ENCODE measurements at regions not wholly inside any gene's neighbourhood (a gene's known extent, or its start where the extent isn't known, plus 50 kb on each side); places are given as distances from the start of the nearest gene placed in this dataset.

DNA sequence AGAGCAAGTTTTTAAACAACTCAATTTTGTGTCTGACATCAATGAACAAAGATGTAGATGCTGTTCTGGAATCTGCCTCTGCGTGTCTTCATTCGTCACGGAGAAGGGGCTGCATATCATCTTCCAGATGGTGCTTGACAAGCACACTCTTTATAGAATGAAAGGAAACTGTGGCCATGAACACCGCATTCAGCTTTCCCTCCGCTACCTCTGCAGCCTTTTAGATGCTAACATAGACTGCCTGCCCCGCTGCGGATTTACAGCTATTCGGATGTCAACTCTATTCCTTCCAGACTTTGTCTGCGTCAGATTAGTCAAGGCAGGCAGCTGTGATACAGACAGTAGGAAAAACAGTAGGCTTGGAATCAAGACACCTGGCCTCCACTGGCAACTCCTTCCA lies 232.9 kb downstream of the TJP1 start:
- peaks cover 3% of the 10 kb centered on the region for H3K9me3 Mint-ChIP-seq
- H3K4me1 Mint-ChIP-seq (ENCODE audit: low read depth), result no peaks in the 10 kb centered on the region
- H3K4me3 Mint-ChIP-seq, result no peak overlapping the region
- H3K27me3 Mint-ChIP-seq, result peaks cover 8% of the 10 kb centered on the region
- H3K27ac Mint-ChIP-seq, result no peak overlapping the region
- DNase-seq, result no peak
- H3K36me3 Mint-ChIP-seq (ENCODE audit: low read depth), result no peaks in the 10 kb centered on the region

DNA sequence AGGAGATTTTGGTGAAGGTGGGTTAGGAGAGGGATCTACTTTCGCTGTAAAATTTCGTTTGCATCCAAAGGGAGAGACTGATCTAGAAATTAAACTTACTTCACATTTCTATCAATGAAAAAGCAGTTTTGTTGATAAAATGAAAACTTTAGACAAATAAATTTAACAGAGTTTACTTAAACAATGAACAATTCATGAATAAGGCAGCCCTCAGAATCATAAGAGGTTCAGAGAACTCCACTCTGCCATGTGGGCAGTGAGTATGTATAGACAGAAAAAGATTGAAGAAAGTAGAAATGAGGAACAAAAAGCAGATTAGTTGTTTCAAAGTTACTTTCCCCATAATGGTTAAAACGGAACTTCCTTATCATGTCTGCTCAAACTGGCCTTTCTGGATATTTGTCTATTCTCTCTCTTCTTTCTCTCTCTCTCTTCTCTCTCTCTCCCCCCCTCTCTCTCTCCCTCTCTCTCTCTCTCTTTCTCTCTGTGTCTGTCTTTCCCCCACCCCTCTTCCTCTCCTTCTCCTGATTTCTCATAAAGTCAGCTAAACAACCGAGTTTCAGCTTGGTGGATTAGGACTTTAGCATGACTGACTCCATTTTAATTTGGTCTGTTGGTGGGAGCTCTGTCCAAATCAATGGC lies 248.9 kb downstream of the TJP1 start:
- peaks cover 2% of the 10 kb centered on the region for H3K9me3 Mint-ChIP-seq
- DNase-seq, result no peak
- H3K36me3 Mint-ChIP-seq (ENCODE audit: low read depth), result no peaks in the 10 kb centered on the region
- no peak overlapping the region for H3K4me3 Mint-ChIP-seq
- peaks cover 8% of the 10 kb centered on the region for H3K4me1 Mint-ChIP-seq (ENCODE audit: low read depth)
- H3K27ac Mint-ChIP-seq, result no peak overlapping the region
- peaks cover 60% of the 10 kb centered on the region for H3K27me3 Mint-ChIP-seq

DNA sequence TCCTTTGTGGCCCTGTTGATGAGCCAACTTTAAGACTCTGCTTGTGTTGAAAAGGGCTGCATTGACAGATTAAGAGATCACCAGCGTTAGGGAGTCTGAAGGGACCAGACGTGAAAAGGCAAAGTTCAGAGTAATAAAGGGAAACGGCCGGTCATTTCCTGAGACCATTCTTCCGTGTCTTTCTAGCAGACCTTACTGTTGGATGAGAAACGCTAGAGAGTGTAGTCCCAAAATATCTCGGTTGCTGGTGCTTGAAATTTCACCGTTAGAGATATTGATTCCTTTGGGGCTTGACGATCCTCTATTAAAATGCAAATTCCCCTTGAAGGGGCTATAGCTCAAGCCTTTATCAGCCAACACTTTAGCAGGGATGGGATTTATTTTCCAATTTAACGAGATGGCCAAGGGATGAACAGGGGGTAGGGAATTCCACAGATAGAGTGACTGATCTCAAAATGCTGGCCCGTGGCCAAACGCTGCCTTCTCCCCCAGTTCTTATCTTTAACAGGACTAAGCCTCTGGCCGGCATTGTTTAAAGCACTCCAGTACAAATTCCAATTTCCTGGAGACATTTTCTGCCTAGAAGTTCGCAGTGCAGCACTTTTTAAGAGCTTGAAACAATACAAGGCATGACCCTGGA lies 250.4 kb downstream of the TJP1 start:
- H3K27me3 Mint-ChIP-seq, result peaks cover 72% of the 10 kb centered on the region
- peak overlapping the region; percentile 13 for H3K4me3 Mint-ChIP-seq
- H3K27ac Mint-ChIP-seq, result no peak overlapping the region
- H3K4me1 Mint-ChIP-seq (ENCODE audit: low read depth), result peaks cover 8% of the 10 kb centered on the region
- H3K9me3 Mint-ChIP-seq, result peaks cover 2% of the 10 kb centered on the region
- no peaks in the 10 kb centered on the region for H3K36me3 Mint-ChIP-seq (ENCODE audit: low read depth)
- no peak for DNase-seq

DNA sequence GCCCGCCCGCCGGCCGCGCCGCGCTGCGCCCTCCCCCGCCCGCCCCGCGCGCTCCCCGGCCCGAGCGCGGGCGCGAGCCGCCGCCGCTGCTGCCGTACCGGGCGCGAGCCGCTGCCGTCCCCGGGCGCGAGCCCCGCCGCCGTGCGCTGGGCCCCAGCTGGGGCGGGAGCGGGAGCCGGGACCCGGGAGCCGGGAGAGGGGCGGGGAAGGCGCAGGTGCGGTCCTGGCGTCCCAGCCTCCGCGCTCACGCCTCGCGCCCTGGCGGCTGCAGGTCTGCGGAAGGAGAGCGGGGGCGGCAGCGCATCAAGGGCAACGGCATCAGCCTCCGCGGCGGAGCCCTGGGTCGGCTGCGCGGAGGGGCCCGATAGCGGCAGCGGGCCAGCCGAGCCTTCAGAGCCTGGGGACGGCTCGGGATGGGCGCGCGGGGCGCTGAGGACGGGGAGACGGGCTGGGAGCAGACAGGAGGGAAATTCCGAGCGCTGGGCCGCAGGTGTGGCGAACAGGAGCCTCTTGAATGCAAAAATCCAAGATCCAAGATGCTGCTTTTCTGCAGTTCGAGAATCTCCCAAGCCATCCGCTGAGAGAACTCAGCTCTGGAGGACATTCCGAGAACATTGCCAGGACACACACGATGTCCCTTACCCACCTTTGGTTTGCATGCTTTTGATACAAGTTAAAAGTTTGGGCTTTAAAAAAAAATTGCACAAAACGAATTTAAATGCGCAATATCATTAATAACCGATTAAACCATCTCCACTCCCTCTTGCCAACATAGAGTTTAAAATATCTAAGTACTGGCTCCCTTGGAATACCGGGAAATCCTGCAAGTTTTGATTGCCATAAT lies 251.1 kb downstream of the TJP1 start:
- peak; percentile 34 for DNase-seq
- Mint-ChIP-seq H3K27me3 (peaks cover 76% of the 10 kb centered on the region), H3K4me3 (peak overlapping the region; percentile 13), H3K4me1 (ENCODE audit: low read depth) (peaks cover 8% of the 10 kb centered on the region), H3K27ac (no peak overlapping the region), H3K9me3 (peaks cover 2% of the 10 kb centered on the region), H3K36me3 (ENCODE audit: low read depth) (no peaks in the 10 kb centered on the region)

DNA sequence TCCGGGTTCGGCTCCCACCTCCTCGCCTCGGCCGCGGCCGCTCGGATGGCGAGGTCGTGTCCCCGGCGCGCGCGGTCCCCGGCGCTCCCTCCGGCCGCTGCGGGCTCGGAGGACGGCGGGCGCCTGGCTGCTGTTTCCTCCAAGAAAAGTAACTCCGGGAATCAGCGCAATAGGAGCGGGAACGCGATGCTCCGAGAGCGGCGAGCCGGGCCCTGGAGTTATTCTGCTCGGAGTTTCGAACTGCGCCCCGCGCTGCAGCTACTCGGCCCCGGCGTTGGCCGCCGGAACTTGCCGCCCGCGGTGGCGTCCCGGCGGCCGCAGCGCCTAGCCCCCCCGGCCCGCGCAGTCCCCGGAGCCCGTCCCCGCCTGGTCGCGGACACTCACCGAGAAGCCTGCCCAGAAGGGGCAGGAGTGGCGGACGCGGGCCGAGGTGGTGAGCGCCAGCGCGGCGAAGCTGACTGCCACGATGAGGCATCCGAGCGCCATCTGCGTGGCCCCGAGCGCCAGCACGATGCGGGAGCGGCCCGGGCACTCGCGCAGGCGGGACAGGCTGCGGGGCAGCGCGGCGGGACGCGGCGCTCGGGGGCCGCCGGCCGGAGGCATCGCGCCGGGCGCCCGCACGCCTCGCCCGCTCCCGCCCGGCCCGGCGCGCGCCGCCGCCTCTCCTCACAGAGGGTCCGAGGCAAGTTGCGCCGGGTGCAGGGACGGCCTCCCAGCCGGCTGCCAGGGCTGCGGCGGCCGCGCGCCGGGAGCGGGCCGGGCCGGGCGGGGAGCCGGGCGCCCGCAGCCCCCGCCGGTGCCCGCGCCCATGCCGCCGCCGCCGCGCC lies 251.9 kb downstream of the TJP1 start:
- no peak for DNase-seq
- peaks cover 78% of the 10 kb centered on the region for H3K27me3 Mint-ChIP-seq
- peaks cover 2% of the 10 kb centered on the region for H3K9me3 Mint-ChIP-seq
- H3K27ac Mint-ChIP-seq, result no peak overlapping the region
- no peak overlapping the region for H3K4me3 Mint-ChIP-seq
- peaks cover 8% of the 10 kb centered on the region for H3K4me1 Mint-ChIP-seq (ENCODE audit: low read depth)
- no peaks in the 10 kb centered on the region for H3K36me3 Mint-ChIP-seq (ENCODE audit: low read depth)

DNA sequence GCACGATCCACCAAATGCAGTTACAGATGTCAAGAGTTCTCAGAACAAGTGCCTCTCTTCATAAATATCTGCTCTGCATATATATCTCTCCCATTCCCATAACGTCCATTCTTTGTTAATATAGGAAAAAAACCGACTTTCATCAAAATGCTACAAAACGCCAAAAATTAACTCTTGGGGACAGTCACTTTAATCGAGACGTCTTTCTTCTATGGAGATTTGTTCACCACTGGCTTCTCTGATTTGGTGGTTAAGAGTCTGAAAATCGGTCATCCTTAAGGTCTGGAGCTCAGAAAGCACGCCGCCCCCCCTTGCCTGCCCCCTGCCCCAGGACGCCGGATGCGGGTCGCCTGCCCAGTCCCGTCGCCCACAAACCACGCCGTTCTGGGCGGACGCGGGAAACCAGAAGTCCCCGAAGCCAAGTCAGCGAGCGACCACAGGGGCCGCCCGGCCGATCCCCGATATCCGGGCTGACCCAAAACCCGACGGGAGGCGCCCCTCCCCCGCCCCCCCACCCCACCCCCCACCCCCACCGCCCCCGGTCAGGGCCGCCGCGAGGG lies 252.7 kb downstream of the TJP1 start:
- no peak for DNase-seq
- Mint-ChIP-seq H3K27ac (peak overlapping the region; percentile 64), H3K4me1 (ENCODE audit: low read depth) (peaks cover 8% of the 10 kb centered on the region), H3K27me3 (peaks cover 77% of the 10 kb centered on the region), H3K9me3 (peaks cover 2% of the 10 kb centered on the region), H3K4me3 (peak overlapping the region; percentile 48), H3K36me3 (ENCODE audit: low read depth) (no peaks in the 10 kb centered on the region)

DNA sequence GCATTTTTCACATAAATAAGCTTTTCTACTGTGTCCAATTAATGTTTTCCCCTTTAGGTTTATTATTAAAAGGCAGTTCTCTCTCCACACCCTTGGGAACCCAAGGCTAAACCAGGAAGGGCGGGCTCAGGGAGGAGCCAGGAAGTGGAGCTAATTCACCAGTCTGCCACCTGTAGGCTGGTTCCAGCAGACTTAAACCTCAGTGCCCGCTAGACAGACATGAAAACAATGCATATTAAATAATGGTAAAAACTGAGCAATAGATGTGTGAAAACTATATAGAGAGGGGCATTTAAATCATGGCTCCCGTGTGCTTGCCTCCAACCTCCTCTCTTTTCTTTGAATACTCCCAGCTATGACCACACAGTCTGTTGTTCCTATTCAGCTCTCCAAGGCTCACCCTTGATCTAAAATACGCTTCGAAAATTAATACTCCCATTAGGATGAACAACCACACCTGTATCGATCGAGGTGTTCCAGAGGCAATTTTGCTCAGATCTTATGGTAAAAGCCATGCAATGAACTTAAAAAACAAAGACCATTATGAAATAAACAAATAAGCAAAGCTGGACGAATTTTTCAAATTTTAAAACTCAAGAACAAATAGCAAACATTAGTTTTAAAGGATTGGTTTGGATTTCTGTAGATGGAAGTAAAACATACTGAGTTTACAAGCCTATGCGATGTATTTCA lies 253.3 kb downstream of the TJP1 start:
- Mint-ChIP-seq H3K4me3 (peak overlapping the region; percentile 48), H3K27ac (no peak overlapping the region), H3K27me3 (peaks cover 75% of the 10 kb centered on the region), H3K4me1 (ENCODE audit: low read depth) (peaks cover 8% of the 10 kb centered on the region), H3K36me3 (ENCODE audit: low read depth) (no peaks in the 10 kb centered on the region), H3K9me3 (peaks cover 2% of the 10 kb centered on the region)
- DNase-seq, result no peak

DNA sequence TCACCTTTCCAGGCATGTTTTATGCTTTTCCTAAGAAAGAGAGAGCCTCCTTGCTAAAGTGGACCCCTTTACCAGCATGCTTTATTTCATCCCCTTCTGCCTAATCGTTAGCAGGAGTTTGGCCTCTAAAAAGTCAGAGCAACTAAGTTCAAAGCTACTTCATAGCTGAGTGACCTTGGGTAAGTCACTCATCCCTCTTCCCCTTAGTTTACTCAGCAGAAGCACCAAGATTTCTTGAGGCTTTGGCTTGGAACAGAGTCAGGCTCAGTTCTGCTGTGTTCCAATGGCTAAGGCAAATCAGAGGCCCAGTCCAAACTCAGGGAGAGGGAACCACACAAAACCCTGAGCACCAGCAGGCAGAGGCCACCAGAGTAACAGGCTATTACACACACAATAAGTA lies 254.9 kb downstream of the TJP1 start:
- DNase-seq, result no peak
- Mint-ChIP-seq H3K4me1 (ENCODE audit: low read depth) (peaks cover 8% of the 10 kb centered on the region), H3K4me3 (no peak overlapping the region), H3K36me3 (ENCODE audit: low read depth) (no peaks in the 10 kb centered on the region), H3K9me3 (peaks cover 4% of the 10 kb centered on the region), H3K27ac (no peak overlapping the region), H3K27me3 (peaks cover 58% of the 10 kb centered on the region)

DNA sequence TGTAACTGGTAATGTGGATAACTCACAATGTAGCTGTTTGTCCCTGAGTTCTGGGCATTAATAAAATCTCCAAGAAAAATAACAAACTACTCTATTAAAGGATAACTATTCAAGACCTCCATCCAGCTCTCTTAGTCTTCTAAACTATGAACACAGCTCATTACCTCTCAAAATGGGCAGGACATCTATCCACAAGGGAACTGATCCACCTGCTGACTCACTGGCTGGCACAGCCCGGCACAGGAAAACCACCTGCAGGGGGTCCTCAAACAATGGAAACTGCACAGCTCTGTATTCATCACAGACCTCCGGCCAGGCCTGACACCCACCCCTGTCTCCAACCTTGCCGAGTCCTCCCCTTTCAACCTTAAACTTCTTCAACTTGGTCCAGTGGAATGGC lies 255.4 kb downstream of the TJP1 start:
- Mint-ChIP-seq H3K27me3 (peaks cover 57% of the 10 kb centered on the region), H3K36me3 (ENCODE audit: low read depth) (no peaks in the 10 kb centered on the region), H3K4me3 (no peak overlapping the region), H3K9me3 (peaks cover 6% of the 10 kb centered on the region), H3K4me1 (ENCODE audit: low read depth) (peaks cover 8% of the 10 kb centered on the region), H3K27ac (no peak overlapping the region)
- no peak for DNase-seq

DNA sequence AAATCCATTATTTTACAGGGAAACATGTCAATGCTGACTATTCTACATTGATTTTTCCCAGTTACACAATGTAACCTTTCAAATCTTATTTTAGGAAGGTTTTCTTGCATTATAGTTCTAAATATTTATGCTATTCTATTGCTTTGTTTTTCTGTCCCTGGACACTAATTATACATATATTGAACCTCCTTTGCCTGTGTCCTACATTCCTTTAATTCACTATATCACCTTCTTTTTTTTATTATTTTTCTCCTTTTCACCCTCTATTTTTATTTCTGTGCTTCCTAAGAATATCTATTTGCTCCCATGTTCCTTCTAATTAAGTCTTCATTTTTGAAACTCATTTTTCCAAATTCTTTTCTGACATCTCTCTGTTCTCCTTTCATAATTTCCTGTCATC lies 259.2 kb downstream of the TJP1 start:
- Mint-ChIP-seq H3K9me3 (peaks cover 7% of the 10 kb centered on the region), H3K4me1 (ENCODE audit: low read depth) (no peaks in the 10 kb centered on the region), H3K27ac (no peak overlapping the region), H3K27me3 (peaks cover 62% of the 10 kb centered on the region), H3K4me3 (no peak overlapping the region), H3K36me3 (ENCODE audit: low read depth) (no peaks in the 10 kb centered on the region)
- DNase-seq, result no peak

DNA sequence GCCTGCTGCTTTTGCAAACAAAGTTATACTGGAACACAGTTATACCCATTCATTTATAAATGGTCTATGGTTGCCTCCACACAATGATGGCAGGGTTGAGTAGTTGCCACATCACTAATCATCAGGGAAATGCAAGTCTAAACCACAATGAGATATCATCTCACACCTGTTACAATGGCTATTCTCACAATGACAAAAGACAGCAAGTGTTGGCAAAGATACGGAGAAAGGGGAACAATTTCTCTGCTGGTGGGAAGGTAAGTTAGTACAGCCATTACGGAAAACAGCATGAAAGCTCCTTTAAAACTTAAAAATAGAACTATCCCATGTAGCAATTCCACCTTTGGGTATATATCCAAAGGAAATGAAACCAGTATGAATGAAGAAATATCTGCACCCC lies 261.4 kb downstream of the TJP1 start:
- Mint-ChIP-seq H3K9me3 (peaks cover 7% of the 10 kb centered on the region), H3K27ac (no peak overlapping the region), H3K36me3 (ENCODE audit: low read depth) (no peaks in the 10 kb centered on the region), H3K4me1 (ENCODE audit: low read depth) (no peaks in the 10 kb centered on the region), H3K4me3 (no peak overlapping the region), H3K27me3 (peaks cover 46% of the 10 kb centered on the region)
- DNase-seq, result no peak

DNA sequence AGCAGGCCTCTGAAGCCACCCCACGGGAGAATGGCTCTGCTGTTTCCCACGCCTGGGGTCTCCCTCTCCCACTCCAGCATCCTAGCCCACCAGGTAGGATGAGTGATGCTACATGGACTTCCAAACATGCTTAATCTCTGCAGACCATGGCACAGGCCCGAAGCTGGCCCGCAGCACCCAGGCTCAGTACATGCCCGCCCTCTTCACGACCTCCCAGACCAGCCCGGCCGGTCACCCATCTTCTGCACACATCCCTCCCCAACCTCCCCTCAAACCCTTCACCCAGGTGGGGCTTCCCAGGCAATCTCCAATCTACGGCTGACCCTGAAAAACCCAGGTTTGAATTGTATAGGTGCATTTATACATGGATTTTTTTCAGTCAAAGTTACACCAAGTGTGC lies 264.0 kb downstream of the TJP1 start:
- no peak overlapping the region for H3K4me3 Mint-ChIP-seq
- no peak overlapping the region for H3K27ac Mint-ChIP-seq
- no peaks in the 10 kb centered on the region for H3K4me1 Mint-ChIP-seq (ENCODE audit: low read depth)
- peaks cover 5% of the 10 kb centered on the region for H3K9me3 Mint-ChIP-seq
- no peaks in the 10 kb centered on the region for H3K36me3 Mint-ChIP-seq (ENCODE audit: low read depth)
- H3K27me3 Mint-ChIP-seq, result peaks cover 39% of the 10 kb centered on the region
- DNase-seq, result no peak

DNA sequence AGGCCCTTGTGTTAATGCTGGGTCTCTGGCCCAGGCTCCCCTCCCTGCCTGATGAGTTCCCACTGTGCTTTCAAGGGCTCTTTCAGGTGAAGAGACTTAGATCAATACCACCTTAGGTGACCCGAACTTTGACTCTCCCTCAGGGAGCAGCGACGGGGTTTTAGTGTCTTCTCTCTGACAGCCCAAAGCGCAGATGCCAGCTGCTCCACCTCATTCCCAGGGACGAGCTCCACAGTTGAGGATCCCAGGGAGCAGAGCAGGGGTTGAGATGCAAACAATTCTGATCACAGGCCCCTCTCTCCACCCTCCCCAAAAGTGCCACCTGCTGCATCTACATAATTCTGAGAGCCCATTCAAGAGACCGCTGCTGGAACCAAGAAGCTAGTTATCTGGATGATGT lies 265.1 kb downstream of the TJP1 start:
- Mint-ChIP-seq H3K27ac (no peak overlapping the region), H3K27me3 (peaks cover 41% of the 10 kb centered on the region), H3K4me1 (ENCODE audit: low read depth) (no peaks in the 10 kb centered on the region), H3K4me3 (no peak overlapping the region), H3K9me3 (peaks cover 4% of the 10 kb centered on the region), H3K36me3 (ENCODE audit: low read depth) (no peaks in the 10 kb centered on the region)
- no peak for DNase-seq

DNA sequence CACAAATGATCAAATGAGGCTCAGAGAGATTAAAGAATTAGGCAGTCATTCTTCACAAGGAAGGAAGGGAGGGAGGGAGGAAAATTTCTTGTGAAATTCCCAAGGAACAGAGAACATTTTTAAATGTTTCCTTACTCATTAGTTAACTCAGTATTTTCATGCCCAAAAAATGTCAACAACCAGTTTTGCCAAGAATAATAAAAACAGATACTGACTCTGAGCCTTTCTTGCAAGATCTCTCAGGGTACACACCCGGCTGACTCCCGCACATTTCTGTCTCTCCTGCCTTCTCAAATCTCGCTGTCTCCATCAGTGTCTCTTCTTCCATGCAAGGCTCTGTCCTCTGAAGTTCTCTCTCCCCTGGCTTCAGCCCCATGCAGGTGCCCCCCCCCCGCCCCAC lies 265.9 kb downstream of the TJP1 start:
- Mint-ChIP-seq H3K27ac (no peak overlapping the region), H3K27me3 (peaks cover 35% of the 10 kb centered on the region), H3K36me3 (ENCODE audit: low read depth) (no peaks in the 10 kb centered on the region), H3K4me1 (ENCODE audit: low read depth) (no peaks in the 10 kb centered on the region), H3K4me3 (no peak overlapping the region), H3K9me3 (no peaks in the 10 kb centered on the region)
- DNase-seq, result no peak

All from activated T-cell treated with anti-CD3 and anti-CD28 coated beads, Interleukin-2, amount 50 U/mL, for 24 hours (primary cell).